ENCODE measurements at regions not wholly inside any gene's neighbourhood (a gene's known extent, or its start where the extent isn't known, plus 50 kb on each side); places are given as distances from the start of the nearest gene placed in this dataset.
"Not testable (repeated sequence)": the region's sequence is repeated elsewhere in the genome, so short reads cannot be mapped to it uniquely, and the experiment has no call there.

GRCh38 chr2:21230140-21230539 lies 106.4 kb downstream of the TDRD15 start:
- TF ChIP-seq CTCF (IDR thresholded peaks at IDR 0.05; ENCODE audit: insufficient read depth, low read length, poor library complexity, severe bottlenecking), result no peak
- Histone ChIP-seq H3K4me3 (replicated peaks; ENCODE audit: low read depth, low read length) (no peak overlapping the region), H3K27me3 (replicated peaks; ENCODE audit: control insufficient read depth, insufficient read depth, low read length) (no peaks in the 10 kb centered on the region), H3K36me3 (ENCODE audit: control insufficient read depth, insufficient read depth, low read length) (no peaks in the 10 kb centered on the region)
- DNase-seq (ENCODE audit: extremely low read depth, insufficient read length), result no peak

GRCh38 chr2:21231985-21232384 lies 108.2 kb downstream of the TDRD15 start:
- H3K36me3 ChIP-seq (ENCODE audit: control insufficient read depth, insufficient read depth, low read length), result no peaks in the 10 kb centered on the region
- DNase-seq (ENCODE audit: extremely low read depth, insufficient read length), result no peak
- TF ChIP-seq CTCF (IDR thresholded peaks at IDR 0.05; ENCODE audit: insufficient read depth, low read length, poor library complexity, severe bottlenecking), result no peak
- no peaks in the 10 kb centered on the region for H3K27me3 ChIP-seq (replicated peaks; ENCODE audit: control insufficient read depth, insufficient read depth, low read length)
- no peak overlapping the region for H3K4me3 ChIP-seq (replicated peaks; ENCODE audit: low read depth, low read length)

GRCh38 chr2:21233194-21233593 lies 109.4 kb downstream of the TDRD15 start:
- H3K27me3 ChIP-seq (replicated peaks; ENCODE audit: control insufficient read depth, insufficient read depth, low read length), result no peaks in the 10 kb centered on the region
- no peak for DNase-seq (ENCODE audit: extremely low read depth, insufficient read length)

GRCh38 chr2:21234001-21234400 lies 110.2 kb downstream of the TDRD15 start:
- Histone ChIP-seq H3K27me3 (replicated peaks; ENCODE audit: control insufficient read depth, insufficient read depth, low read length) (no peaks in the 10 kb centered on the region), H3K36me3 (ENCODE audit: control insufficient read depth, insufficient read depth, low read length) (no peaks in the 10 kb centered on the region), H3K4me3 (replicated peaks; ENCODE audit: low read depth, low read length) (no peak overlapping the region)
- no peak for DNase-seq (ENCODE audit: extremely low read depth, insufficient read length)
- no peak for TF ChIP-seq CTCF (IDR thresholded peaks at IDR 0.05; ENCODE audit: insufficient read depth, low read length, poor library complexity, severe bottlenecking)

More at GRCh38 chr2:21233194-21233593, 109.4 kb downstream of the TDRD15 start:
- H3K36me3 ChIP-seq (ENCODE audit: control insufficient read depth, insufficient read depth, low read length), result no peaks in the 10 kb centered on the region
- TF ChIP-seq CTCF (IDR thresholded peaks at IDR 0.05; ENCODE audit: insufficient read depth, low read length, poor library complexity, severe bottlenecking), result no peak
- H3K4me3 ChIP-seq (replicated peaks; ENCODE audit: low read depth, low read length), result no peak overlapping the region

GRCh38 chr2:21234464-21235120 lies 110.8 kb downstream of the TDRD15 start:
- no peak for DNase-seq (ENCODE audit: extremely low read depth, insufficient read length)
- no peak for TF ChIP-seq CTCF (IDR thresholded peaks at IDR 0.05; ENCODE audit: insufficient read depth, low read length, poor library complexity, severe bottlenecking)
- Histone ChIP-seq H3K4me3 (replicated peaks; ENCODE audit: low read depth, low read length) (no peak overlapping the region), H3K27me3 (replicated peaks; ENCODE audit: control insufficient read depth, insufficient read depth, low read length) (no peaks in the 10 kb centered on the region), H3K36me3 (ENCODE audit: control insufficient read depth, insufficient read depth, low read length) (no peaks in the 10 kb centered on the region)

- H3K27me3 ChIP-seq (replicated peaks; ENCODE audit: control insufficient read depth, insufficient read depth, low read length); H3K4me3 ChIP-seq (replicated peaks; ENCODE audit: low read depth, low read length); H3K36me3 ChIP-seq (ENCODE audit: control insufficient read depth, insufficient read depth, low read length); DNase-seq (ENCODE audit: extremely low read depth, insufficient read length): not testable (repeated sequence)
Observed at GRCh38 chr2:21239749-21240148, 116.0 kb downstream of the TDRD15 start.
